Occipital lobe (tissue), 1 donor: ENCODE measurements at regions not wholly inside any gene's neighbourhood (a gene's known extent, or its start where the extent isn't known, plus 50 kb on each side); places are given as distances from the start of the nearest gene placed in this dataset.
"Not testable (repeated sequence)": the region's sequence is repeated elsewhere in the genome, so short reads cannot be mapped to it uniquely, and the experiment has no call there.

Experiments used
- DNase-seq: peaks from one replicate; lab custom pipeline; 2025; lab: John Stamatoyannopoulos, UW

DNA sequence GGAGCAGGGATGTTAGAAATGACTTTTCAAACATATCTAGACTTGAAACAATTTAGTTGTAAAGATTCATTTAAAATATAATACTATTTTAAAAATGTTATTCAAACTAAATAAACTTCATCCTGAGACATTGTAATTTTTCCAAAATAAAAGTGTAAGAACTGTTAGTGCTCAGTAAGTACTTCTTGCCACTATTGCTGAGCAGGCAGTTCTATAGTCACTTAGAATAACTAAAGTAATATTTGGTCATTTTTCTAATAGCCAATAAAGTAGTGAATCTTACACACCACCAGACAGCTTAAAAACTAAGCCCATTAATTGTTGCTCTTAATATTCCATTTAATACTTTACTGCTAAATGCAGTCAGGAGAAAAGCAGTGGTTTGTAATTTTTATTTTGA lies 1120.0 kb upstream of the CDH10 start:
- DNase-seq = no peak

DNA sequence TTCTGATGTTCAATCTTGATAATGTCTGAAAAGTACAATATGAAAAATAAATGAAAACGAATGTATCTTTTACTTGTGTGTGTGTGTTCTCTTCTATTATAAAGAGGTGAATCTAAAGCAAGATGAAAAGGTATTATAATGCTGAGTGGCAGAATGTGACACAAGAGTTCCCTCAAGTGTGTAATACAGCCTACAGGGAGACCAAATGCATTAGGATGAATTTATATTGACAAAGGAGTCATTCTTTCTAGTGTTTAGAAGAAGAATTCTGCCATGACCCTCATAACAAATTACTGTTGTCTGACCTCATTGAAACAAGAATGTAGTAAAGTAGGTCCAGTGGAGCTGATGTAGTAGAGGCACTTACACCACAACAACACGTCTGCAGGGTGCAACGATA lies 1119.0 kb upstream of the CDH10 start:
- no peak for DNase-seq

DNA sequence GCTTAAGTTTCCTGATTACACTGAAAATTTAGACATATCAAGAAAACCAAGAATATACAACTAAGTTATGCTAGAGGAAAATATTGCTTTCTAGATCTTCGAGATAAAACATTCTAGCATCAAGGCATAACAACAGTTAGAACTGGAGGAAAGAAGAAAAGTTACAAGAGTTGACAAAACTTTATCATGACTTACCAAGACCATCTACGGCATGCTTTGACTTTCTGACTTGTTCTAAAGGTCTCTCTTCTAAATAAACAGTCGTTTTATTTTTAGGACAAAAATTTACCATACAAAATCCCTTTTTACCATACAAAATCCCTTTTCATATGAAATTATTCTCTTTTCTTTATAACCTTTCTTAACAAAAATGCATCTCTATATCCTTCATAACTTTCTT lies 1110.1 kb upstream of the CDH10 start:
- no peak for DNase-seq

DNA sequence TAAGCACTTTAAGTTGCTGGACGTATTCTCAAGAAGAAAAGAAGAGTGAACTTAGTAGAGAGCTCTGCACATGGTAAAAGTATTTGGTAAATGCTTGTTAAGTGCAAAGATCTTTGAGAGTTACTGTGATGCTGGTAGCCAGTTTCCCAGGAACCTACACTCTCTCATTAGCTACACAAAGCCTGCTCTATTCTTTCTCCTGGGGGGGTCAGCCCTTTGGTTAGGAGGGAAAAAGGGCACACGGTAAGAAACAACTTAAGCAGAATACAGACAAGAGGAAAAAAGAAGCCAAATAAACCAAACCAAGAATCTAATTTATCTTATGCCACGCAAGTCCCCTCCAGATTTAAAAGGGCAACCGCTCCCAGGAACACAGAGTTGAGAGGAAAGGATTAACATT lies 1100.1 kb upstream of the CDH10 start:
- no peak for DNase-seq

DNA sequence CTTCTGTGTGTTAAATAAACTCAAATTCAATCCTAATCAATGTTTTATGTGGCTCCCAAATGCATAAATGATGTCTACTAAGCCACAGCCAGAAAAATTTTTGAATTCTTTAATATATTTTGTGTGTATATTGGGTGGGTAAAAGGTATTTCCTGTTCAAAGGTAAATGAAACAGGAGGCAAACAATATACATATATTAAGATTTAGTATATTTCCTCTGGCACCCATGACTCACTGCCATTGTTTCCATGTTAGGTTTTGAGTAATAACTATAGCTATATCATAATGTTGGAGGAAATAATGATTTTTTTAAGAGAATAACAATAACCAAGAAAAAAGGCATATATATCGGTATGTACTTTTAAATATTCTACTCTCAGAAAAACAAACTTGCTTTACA lies 1071.9 kb upstream of the CDH10 start:
- DNase-seq = no peak

DNA sequence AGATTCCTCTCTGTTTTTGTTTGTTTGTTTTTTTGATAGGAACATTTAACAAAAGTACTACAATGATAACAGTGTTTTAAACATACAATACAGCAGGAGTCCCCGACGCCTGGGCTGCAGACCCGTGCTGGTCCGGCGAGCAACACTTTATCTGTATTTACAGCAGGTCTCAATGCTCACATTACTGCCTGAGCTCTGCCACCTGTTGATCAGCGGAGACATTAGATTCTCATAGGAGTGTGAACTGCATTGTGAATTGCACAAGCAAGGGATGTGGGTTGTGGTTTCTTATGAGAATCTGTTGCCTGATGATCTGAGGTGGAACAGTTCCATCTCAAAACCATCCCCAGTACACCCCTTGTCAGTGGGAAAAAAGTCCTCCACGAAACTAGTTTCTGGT lies 1068.5 kb upstream of the CDH10 start:
- DNase-seq = no peak

DNA sequence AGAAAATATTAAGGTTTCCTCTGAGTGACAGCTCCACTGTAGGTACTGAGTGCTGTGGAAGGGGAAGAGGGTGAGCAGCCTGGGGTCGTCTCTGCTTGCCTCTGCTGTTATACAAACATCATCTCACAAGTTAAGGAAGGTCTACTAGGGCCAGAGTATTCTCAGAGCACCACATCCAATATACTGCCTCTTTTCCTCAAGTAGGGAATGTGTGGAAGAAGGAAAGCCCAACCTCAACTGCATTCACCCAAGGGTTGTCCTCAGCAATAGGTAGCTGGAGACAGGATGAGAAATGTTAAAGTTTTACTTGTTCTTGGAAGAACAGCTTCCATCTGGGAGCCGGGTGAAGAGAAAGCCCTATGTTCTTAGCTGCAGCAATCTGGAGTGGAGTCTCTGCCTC lies 1062.3 kb upstream of the CDH10 start:
- no peak for DNase-seq

DNA sequence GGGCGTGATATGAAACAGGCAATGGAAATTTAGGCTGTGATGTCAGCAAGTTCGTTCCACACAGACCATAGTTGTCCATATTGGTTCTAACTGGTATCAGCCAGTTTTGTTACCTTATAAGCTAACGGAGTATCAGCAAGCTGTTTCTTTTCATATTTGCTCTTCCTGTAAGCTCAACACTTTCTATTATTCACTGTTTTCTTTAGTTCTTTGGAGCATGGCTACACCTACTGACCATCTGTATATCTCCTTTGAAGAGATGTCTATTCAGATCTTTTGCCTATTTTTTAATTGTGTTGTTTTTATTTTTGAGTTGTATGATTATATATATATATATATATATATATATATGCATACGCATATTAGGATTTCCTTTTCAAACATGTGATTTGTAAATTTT lies 1057.2 kb upstream of the CDH10 start:
- DNase-seq = no peak

DNA sequence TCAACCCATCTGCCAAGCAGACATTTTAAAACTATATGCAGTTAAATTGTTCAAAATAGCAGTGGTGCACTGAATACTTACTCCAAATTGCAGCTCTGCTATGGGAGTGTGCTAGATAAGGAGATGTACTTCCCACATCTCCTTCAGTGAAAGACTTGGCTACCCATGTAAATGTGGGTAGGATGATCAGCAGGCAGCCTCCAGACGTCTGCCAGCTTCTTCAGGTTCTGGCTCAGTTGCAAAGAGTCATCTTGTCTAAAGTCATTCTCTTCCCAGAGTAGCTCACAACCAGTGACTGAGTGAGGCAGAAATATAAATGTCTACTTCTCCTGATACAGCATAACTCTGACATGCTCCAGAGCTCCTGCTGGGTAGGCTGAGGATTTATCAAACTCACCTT lies 1050.0 kb upstream of the CDH10 start:
- DNase-seq = peak; percentile 8

DNA sequence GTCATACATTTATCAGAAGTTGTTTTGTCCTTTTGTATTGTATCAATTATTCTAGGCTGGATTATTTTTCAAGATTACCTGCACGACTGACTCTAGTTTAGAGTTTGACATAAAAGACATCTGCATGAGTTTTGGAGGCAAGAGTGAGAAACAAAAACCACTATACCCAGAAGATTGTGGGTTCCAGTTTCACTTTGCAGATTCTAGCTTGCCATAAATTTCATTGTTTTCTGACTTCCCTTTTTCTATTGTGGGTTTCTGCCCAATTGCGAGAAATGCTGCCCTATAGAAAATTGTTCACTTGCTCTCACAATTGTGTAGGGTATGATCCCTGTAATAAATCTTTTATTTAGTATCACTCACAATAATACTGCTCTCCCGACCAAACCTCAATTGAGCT lies 1043.4 kb upstream of the CDH10 start:
- no peak for DNase-seq

DNA sequence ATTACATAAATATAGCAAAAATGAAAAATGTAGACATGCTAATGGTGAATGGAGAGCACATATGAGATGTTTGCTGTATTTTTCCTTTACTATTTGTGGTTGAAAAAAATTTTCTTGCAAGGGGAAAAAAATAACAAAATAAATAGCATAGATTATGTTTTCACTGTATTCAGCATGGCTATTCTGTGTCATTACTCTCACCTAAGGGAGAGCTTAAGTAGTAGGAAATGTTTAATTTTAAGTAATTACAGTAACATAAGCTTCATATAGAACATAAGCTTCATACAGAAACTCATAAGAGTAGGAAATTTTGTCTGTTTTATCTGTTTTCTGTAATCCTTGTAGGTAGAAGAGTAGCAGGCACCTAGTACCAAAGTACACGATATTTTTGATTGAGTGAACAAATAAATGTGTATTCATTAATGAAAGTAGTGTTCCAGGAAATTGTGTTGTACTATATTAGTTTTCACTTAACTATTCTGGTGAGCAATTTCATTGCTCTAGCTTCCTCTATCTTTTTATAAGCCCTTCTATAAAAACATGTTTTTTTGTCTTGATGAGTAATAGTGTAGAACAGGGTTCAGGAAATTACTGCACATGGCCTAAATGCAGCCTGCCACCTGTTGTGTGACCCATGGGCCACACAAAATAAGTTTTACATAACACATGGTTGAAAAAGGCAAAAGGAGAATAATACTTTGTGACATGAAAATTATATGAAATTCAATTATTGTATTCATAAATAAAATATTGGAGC lies 1025.0 kb upstream of the CDH10 start:
- DNase-seq = no peak

DNA sequence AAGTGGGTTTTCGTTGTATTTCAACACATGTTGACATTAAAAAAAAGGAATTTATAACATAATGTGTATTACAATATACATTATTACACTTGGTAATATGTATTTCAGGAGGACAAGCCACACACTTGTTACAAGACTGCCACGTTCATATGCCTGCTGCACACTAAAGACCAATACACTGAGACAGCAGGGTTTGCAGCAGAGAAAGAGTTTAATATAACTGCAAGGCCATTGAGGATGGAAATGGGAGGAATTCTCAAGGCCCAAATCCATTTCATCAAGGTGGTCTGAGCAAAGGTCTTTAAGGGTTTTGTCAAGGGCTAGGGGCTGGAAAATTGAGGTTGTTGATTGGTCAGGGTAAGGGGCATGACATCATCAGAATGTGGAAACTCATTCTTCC lies 1017.8 kb upstream of the CDH10 start:
- DNase-seq = no peak

DNA sequence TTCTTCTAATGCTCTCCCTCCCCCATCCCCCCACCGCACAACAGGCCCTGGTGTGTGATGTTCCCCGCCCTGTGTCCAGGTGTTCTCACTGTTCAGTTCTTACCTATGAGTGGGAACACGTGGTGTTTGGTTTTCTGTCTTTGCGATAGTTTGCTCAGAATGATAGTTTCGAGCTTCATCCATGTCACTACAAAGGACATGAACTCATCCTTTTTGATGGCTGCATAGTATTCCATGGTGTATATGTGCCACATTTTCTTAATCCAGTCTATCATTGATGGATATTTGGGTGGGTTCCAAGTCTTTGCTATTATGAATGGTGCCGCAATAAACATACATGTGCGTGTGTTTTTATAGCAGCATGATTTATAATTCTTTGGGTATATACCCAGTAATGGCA lies 1005.5 kb upstream of the CDH10 start:
- DNase-seq = not testable (repeated sequence)

DNA sequence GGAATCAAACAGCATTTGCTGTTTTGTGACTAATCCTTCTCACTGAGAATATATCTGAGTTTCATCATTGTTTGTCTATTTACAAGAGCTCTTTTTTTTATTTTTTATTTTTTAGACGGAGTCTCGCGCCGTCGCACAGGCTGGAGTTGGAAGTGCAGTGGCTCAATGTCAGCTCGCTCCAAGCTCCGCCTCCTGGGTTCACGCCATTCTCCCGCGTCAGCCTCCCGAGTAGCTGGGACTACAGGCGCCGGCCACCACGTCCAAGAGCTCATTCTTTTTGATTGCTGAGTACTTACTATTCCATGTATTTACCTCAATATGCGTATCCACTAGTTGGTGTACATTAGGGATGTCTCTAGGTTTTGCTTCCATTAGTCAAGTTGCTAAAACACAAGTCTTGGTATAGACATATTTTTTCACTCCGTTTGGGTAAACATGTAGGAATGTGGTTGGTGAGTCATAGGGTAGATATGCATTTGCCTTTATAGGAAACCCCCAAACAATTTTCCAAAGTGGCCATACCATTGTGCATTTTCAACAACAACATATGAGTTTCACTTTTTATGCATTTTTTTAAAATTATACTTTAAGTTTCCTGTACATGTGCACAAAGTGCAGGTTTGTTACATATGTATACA lies 1005.0 kb upstream of the CDH10 start:
- no peak for DNase-seq

DNA sequence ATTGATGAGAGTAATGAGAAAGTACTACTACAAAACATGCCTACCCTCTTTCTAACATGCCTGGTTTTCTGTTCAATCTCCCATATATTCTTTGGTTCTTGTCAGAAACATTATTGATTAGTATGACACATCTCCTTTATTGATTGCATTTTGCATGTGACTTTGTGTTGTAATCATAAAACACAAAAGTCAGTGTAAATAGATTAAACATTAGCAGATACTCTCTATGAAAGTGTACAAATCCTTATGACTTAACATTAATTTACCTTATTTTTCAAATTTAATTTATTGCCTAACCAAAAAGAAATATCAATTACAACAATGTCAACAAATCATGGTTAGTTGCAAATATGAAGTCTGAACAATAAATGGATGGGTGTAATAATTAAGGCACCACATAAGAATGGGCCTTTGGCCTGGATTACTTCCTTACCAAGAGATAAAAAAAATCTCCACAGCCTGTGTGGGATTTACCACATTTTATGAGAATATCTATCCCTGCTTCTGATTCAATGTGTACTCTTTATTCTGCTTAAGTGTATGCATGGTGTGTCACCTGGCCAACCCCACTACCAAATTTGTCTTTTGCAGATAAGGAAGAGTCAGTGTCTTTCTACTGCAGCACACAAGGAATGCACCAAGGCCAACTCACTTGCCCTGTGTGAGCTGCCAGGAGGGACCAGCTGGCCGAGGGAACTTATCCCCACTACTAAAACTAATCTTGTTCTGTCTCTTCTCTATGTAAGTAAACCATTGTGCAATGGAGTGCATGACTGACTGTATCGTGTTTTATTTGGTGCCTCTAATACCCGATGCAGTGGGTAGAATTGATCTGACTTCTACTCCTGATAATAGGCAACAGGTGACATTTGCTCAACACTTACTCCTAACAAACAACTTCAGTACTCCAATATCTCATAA lies 1001.9 kb upstream of the CDH10 start:
- DNase-seq = no peak

DNA sequence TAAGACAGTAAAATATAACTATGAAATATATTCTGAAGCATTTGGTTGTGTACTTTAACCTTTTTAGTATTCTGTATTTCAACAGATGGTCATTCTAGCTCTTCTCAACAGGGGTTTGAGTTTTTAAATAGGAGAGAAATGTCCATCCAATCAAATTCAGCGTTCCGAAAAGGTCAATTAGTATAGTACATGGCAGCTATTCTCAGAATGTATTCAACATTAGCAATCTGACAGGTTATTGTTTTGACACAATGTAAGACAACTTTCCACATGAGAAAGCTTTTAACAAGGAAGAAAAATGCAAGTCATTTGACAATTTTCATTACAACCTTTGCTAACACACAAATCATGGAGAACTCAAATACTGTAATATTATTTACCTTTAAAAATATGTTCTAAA lies 996.3 kb upstream of the CDH10 start:
- DNase-seq = no peak

DNA sequence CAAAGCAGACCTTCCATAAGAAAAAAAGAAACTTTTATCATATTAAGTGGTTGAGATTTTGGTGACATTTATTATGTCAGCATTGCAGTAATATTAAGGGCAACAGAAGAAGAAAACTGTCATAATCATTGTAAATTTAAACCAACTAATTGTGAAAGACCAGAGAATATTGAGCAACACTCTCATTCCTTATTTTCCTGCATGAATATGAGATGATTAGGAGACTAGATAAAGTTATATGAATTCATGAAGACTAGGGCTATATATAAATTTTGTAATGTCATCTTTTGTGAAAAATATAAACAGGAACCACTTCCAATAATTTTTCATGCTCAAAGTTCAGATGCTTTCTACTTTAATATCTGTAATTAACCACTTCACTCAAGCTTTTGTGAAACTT lies 974.5 kb upstream of the CDH10 start:
- DNase-seq = no peak

DNA sequence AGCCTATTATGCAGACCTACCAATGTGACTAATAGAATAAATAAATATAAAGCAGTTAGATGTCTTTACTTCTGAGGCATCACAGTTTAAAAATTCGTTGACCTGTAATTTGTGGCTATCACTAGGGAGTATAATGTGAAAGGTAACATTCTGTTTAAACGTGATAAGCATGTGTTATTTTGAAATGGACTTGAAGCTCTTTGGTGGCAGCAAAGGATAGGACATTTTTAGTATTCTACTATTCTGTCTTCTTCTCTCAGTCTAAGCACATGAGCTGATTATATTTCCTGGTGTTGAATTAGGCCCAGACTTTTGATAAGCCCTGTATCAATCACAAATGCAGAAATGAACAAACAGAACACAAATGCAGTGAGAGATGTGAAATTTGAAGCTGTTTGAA lies 974.0 kb upstream of the CDH10 start:
- DNase-seq = no peak

DNA sequence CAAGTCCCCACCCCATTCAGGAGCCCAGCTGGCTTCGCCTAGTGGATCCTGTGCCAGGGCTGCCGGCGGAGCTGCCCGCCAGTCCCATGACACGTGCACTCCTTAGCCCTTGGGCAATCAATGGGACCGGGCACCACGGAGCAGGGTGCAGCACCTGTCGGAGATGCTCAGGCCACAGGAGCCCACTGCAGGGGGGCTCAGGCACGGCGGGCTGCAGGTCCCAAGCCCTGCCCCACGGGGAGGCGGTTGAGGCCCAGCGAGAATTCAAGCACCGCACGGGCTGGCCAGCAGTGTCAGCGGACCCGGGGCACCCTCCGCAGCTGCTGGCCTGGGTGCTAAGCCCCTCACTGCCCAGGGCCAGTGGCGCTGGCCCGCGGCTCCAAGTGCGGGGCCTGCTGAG lies 969.7 kb upstream of the CDH10 start:
- no peak for DNase-seq

DNA sequence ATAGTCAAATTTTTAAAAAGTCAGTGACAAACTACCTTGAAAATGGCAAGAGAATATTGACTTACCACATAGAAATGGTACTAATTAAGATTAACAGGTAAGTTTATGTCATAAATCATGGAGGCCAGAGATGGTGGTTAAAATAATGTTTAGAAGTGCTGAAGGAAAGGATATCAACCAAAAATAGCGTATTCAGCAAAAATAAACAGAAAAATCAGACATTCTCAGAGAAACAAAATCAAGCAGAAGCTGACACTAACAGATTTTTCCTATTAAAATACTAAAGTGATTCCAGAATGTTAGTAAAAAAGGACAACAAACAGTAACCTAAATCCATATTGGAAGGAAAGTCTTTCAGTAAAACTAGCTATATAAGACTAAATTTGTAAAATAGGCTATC lies 959.9 kb upstream of the CDH10 start:
- DNase-seq = no peak

DNA sequence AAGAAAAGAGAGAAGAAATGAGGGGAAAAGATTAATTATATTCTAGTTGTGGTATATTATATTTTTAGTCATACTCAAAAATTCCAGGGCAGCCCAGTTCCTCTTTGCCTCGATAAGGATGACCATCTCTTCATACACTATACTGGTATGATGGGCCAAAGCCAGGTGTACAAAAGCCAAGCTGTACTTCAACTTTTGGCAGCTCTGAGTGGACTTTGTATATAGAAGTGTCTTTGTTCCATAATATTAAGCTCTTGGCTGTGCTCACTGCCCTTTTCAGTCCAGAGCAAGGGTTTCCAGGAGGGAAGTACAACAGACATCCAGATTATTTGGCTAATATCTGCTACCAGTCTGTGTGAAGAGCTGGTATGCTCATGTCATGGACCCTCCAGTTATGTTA lies 934.3 kb upstream of the CDH10 start:
- DNase-seq = no peak

DNA sequence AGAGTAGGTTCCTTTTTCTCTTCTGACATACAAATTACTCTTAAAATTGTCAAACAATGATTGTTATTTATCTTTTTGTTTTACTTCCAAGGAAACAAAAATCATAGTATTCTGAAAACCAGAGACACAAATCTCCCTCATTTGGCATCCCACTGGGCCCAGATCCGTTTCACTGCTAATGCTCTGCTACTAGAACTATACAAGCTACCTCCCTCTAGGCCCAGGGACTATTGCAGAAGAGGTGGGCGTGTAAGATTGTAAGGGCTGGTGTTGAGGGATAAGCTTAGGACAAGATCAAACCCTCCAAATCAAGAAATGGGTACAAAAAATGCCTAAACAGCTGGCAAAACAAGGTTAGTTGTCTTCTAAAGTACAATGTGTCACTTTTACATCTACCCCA lies 928.9 kb upstream of the CDH10 start:
- no peak for DNase-seq
